ENCODE measurements at regions not wholly inside any gene's neighbourhood (a gene's known extent, or its start where the extent isn't known, plus 50 kb on each side); places are given as distances from the start of the nearest gene placed in this dataset.

DNA sequence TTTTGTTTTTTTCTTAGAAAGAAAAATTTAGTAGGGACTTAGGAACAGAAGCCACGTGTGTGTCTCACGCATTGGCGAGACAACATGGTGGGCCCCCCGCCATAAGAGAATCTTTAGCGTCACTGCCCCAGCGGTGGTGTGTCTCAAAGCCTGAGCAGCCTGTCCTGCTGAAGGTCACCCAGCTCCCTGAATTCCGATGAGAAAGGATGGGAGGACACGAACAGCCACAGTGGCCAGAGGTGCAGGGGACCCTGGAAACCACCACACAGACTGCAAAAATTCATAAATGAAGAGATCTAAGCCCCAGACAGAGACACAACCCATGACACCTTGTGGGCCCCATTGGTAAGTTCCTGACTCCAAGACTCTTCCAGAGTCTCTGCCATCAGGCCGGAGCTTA lies 266.1 kb upstream of the RAB6C start:
- ATAC-seq (no peak), DNase-seq (ENCODE audit: low spot score) (no peak), FAIRE-seq (no peak)
- H3K27ac ChIP-seq (ENCODE audit: extremely low read length, insufficient read depth, low read length), result no peak overlapping the region
- H3K36me3 ChIP-seq (replicated peaks in 1 of 2; ENCODE audit: control insufficient read depth in 1 of 2, insufficient read depth in 2 of 2, low read length in 2 of 2), result no peaks in the 10 kb centered on the region
- H3K9me3 ChIP-seq (ENCODE audit: low read length), result no peaks in the 10 kb centered on the region
- H3K27me3 ChIP-seq (ENCODE audit: control insufficient read depth in 1 of 2, insufficient read depth in 2 of 2, low read length in 2 of 2), result peaks cover 0 to 26% of the 10 kb centered on the region in 2 experiments; a peak in 3 of 5 replicates
- 15% methylated on average over 9 of the region's 9 CpGs for WGBS (ENCODE audit: low lambda C conversion rate)
- H4K20me1 ChIP-seq (ENCODE audit: insufficient read depth, low read length), result no peaks in the 10 kb centered on the region
- no peak overlapping the region for H3K9ac ChIP-seq (ENCODE audit: insufficient read depth, low read depth, low read length)
- in situ Hi-C loops (cut with HindIII; ENCODE audit: extremely low pct_ligation_motif_present, low pct_unique_long_range_greater_than_20kb) (no loop called here), intact Hi-C loops (cut with micrococcal nuclease; ENCODE audit: unreplicated experiment) (no loop called here)
- POLR2A ChIA-PET, result no interaction called here
- H3K4me3 ChIP-seq (replicated peaks in 1 of 3; ENCODE audit: insufficient read depth in 1 of 3, low read depth in 2 of 3, low read length in 3 of 3), result no peak overlapping the region
- no peaks in the 10 kb centered on the region for H3K4me1 ChIP-seq (ENCODE audit: insufficient read depth, low read length)
- no peak overlapping the region for H2AFZ ChIP-seq (ENCODE audit: low read length)
- CTCF ChIA-PET (ENCODE audit: low intra/inter-chr PET ratio, low total read pairs), result no interaction called here
- BruUV-seq (replicated peaks), result no TSS peak
- no peak overlapping the region for H3K4me2 ChIP-seq (ENCODE audit: low read depth, low read length)
- H3K79me2 ChIP-seq (ENCODE audit: insufficient read depth, low read length), result no peaks in the 10 kb centered on the region
- TF ChIP-seq NR3C1 (CRISPR knock-in tag; IDR thresholded peaks at IDR 0.05), result no peak
- TF ChIP-seq PCBP1 (IDR thresholded peaks at IDR 0.05; ENCODE audit: borderline replicate concordance, low read depth, low read length), result no peak
- TF ChIP-seq ZNF333 (CRISPR knock-in tag; IDR thresholded peaks at IDR 0.05; ENCODE audit: borderline replicate concordance), result no peak
- no peak for TF ChIP-seq HIVEP1 (CRISPR knock-in tag; IDR thresholded peaks at IDR 0.05)
- TF ChIP-seq, protein P1, sequence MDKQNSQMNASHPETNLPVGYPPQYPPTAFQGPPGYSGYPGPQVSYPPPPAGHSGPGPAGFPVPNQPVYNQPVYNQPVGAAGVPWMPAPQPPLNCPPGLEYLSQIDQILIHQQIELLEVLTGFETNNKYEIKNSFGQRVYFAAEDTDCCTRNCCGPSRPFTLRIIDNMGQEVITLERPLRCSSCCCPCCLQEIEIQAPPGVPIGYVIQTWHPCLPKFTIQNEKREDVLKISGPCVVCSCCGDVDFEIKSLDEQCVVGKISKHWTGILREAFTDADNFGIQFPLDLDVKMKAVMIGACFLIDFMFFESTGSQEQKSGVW (CRISPR knock-in tag; IDR thresholded peaks at IDR 0.05; ENCODE audit: borderline replicate concordance), result no peak
- no peak for TF ChIP-seq HNF4A (CRISPR knock-in tag; IDR thresholded peaks at IDR 0.05)
- no peak for TF ChIP-seq RBM39 (IDR thresholded peaks at IDR 0.05; ENCODE audit: low read depth, low read length, poor library complexity, severe bottlenecking)
- TF ChIP-seq ZFX (CRISPR knock-in tag; IDR thresholded peaks at IDR 0.05; ENCODE audit: low read depth), result no peak
- TF ChIP-seq RBM22 (optimal IDR thresholded peaks at IDR 0.05; ENCODE audit: low read length), result no peak
- no peak for TF ChIP-seq ZNF3 (CRISPR knock-in tag; IDR thresholded peaks at IDR 0.05)
- no peak for TF ChIP-seq ZMYM4 (CRISPR knock-in tag; IDR thresholded peaks at IDR 0.05)
- TF ChIP-seq, protein P2, sequence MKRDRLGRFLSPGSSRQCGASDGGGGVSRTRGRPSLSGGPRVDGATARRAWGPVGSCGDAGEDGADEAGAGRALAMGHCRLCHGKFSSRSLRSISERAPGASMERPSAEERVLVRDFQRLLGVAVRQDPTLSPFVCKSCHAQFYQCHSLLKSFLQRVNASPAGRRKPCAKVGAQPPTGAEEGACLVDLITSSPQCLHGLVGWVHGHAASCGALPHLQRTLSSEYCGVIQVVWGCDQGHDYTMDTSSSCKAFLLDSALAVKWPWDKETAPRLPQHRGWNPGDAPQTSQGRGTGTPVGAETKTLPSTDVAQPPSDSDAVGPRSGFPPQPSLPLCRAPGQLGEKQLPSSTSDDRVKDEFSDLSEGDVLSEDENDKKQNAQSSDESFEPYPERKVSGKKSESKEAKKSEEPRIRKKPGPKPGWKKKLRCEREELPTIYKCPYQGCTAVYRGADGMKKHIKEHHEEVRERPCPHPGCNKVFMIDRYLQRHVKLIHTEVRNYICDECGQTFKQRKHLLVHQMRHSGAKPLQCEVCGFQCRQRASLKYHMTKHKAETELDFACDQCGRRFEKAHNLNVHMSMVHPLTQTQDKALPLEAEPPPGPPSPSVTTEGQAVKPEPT (CRISPR knock-in tag; IDR thresholded peaks at IDR 0.05; ENCODE audit: low read depth), result no peak
- TF ChIP-seq, protein P3, sequence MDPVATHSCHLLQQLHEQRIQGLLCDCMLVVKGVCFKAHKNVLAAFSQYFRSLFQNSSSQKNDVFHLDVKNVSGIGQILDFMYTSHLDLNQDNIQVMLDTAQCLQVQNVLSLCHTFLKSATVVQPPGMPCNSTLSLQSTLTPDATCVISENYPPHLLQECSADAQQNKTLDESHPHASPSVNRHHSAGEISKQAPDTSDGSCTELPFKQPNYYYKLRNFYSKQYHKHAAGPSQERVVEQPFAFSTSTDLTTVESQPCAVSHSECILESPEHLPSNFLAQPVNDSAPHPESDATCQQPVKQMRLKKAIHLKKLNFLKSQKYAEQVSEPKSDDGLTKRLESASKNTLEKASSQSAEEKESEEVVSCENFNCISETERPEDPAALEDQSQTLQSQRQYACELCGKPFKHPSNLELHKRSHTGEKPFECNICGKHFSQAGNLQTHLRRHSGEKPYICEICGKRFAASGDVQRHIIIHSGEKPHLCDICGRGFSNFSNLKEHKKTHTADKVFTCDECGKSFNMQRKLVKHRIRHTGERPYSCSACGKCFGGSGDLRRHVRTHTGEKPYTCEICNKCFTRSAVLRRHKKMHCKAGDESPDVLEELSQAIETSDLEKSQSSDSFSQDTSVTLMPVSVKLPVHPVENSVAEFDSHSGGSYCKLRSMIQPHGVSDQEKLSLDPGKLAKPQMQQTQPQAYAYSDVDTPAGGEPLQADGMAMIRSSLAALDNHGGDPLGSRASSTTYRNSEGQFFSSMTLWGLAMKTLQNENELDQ (CRISPR knock-in tag; IDR thresholded peaks at IDR 0.05; ENCODE audit: borderline replicate concordance), result no peak
- TF ChIP-seq, protein P4, sequence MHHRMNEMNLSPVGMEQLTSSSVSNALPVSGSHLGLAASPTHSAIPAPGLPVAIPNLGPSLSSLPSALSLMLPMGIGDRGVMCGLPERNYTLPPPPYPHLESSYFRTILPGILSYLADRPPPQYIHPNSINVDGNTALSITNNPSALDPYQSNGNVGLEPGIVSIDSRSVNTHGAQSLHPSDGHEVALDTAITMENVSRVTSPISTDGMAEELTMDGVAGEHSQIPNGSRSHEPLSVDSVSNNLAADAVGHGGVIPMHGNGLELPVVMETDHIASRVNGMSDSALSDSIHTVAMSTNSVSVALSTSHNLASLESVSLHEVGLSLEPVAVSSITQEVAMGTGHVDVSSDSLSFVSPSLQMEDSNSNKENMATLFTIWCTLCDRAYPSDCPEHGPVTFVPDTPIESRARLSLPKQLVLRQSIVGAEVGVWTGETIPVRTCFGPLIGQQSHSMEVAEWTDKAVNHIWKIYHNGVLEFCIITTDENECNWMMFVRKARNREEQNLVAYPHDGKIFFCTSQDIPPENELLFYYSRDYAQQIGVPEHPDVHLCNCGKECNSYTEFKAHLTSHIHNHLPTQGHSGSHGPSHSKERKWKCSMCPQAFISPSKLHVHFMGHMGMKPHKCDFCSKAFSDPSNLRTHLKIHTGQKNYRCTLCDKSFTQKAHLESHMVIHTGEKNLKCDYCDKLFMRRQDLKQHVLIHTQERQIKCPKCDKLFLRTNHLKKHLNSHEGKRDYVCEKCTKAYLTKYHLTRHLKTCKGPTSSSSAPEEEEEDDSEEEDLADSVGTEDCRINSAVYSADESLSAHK (CRISPR knock-in tag; IDR thresholded peaks at IDR 0.05; ENCODE audit: borderline replicate concordance), result no peak
- TF ChIP-seq, protein P5, sequence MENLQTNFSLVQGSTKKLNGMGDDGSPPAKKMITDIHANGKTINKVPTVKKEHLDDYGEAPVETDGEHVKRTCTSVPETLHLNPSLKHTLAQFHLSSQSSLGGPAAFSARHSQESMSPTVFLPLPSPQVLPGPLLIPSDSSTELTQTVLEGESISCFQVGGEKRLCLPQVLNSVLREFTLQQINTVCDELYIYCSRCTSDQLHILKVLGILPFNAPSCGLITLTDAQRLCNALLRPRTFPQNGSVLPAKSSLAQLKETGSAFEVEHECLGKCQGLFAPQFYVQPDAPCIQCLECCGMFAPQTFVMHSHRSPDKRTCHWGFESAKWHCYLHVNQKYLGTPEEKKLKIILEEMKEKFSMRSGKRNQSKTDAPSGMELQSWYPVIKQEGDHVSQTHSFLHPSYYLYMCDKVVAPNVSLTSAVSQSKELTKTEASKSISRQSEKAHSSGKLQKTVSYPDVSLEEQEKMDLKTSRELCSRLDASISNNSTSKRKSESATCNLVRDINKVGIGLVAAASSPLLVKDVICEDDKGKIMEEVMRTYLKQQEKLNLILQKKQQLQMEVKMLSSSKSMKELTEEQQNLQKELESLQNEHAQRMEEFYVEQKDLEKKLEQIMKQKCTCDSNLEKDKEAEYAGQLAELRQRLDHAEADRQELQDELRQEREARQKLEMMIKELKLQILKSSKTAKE (CRISPR knock-in tag; IDR thresholded peaks at IDR 0.05; ENCODE audit: borderline replicate concordance), result no peak
- TF ChIP-seq TOE1 (CRISPR knock-in tag; IDR thresholded peaks at IDR 0.05), result no peak
